ENCODE measurements at regions not wholly inside any gene's neighbourhood (a gene's known extent, or its start where the extent isn't known, plus 50 kb on each side); places are given as distances from the start of the nearest gene placed in this dataset.

GRCh38 chr3:40631341-40631995, 106.7 kb downstream of the ZNF621 start:
- no peak for TF ChIP-seq POLR2AphosphoS5 (IDR thresholded peaks at IDR 0.05)
- TF ChIP-seq POLR2A (IDR thresholded peaks at IDR 0.05; ENCODE audit: low read depth): no peak
- TF ChIP-seq EP300 (IDR thresholded peaks at IDR 0.05): no peak
- TF ChIP-seq CTCF (IDR thresholded peaks at IDR 0.05): no peak
- H3K27me3 ChIP-seq: no peaks in the 10 kb centered on the region

GRCh38 chr3:40637906-40638305, 113.1 kb downstream of the ZNF621 start:
- no peak overlapping the region for H3K27ac ChIP-seq (replicated peaks in 1 of 4)
- no peak overlapping the region for H3K4me3 ChIP-seq
- TF ChIP-seq POLR2A (IDR thresholded peaks at IDR 0.05; ENCODE audit: low read depth): no peak
- TF ChIP-seq POLR2AphosphoS5 (IDR thresholded peaks at IDR 0.05): no peak
- no peak for TF ChIP-seq EP300 (IDR thresholded peaks at IDR 0.05)
- no peak for TF ChIP-seq CTCF (IDR thresholded peaks at IDR 0.05)
- H3K36me3 ChIP-seq: no peaks in the 10 kb centered on the region
- no peaks in the 10 kb centered on the region for H3K4me1 ChIP-seq
- no peak for DNase-seq (ENCODE audit: extremely low spot score)
- WGBS: 82% methylated on average over 2 of the region's 2 CpGs
- peaks cover 0 to 17% (median 9%) of the 10 kb centered on the region in 4 donors for H3K9me3 ChIP-seq
- no peaks in the 10 kb centered on the region for H3K27me3 ChIP-seq
- intact Hi-C loops (cut with DNase I): no loop called here

More at GRCh38 chr3:40631341-40631995, 106.7 kb downstream of the ZNF621 start:
- DNase-seq (ENCODE audit: extremely low spot score): no peak
- no peak overlapping the region for H3K4me3 ChIP-seq
- peaks cover 0 to 24% (median 11%) of the 10 kb centered on the region in 4 donors for H3K9me3 ChIP-seq
- WGBS: 82% methylated on average over 5 of the region's 5 CpGs
- no peaks in the 10 kb centered on the region for H3K4me1 ChIP-seq
- H3K27ac ChIP-seq (replicated peaks in 1 of 4): no peak overlapping the region
- intact Hi-C loops (cut with DNase I): no loop called here
- H3K36me3 ChIP-seq: no peaks in the 10 kb centered on the region

GRCh38 chr3:40639006-40639405, 114.2 kb downstream of the ZNF621 start:
- no peaks in the 10 kb centered on the region for H3K4me1 ChIP-seq
- H3K27me3 ChIP-seq: no peaks in the 10 kb centered on the region
- 100% methylated on average over 1 of the region's 1 CpG for WGBS
- H3K36me3 ChIP-seq: no peaks in the 10 kb centered on the region
- H3K27ac ChIP-seq (replicated peaks in 1 of 4): no peak overlapping the region
- no peak for DNase-seq (ENCODE audit: extremely low spot score)
- H3K9me3 ChIP-seq: peaks cover 0 to 7% (median 6%) of the 10 kb centered on the region in 4 donors
- H3K4me3 ChIP-seq: no peak overlapping the region
- TF ChIP-seq POLR2A (IDR thresholded peaks at IDR 0.05; ENCODE audit: low read depth) (no peak), EP300 (IDR thresholded peaks at IDR 0.05) (no peak), POLR2AphosphoS5 (IDR thresholded peaks at IDR 0.05) (no peak), CTCF (IDR thresholded peaks at IDR 0.05) (no peak)
- intact Hi-C loops (cut with DNase I): no loop called here

GRCh38 chr3:40642812-40643211, 118.1 kb downstream of the ZNF621 start:
- H3K27ac ChIP-seq (replicated peaks in 1 of 4): no peak overlapping the region
- H3K36me3 ChIP-seq: no peaks in the 10 kb centered on the region
- intact Hi-C loops (cut with DNase I): no loop called here
- H3K4me3 ChIP-seq: no peak overlapping the region
- no peaks in the 10 kb centered on the region for H3K27me3 ChIP-seq
- no peaks in the 10 kb centered on the region for H3K9me3 ChIP-seq
- 88% methylated on average over 5 of the region's 5 CpGs for WGBS
- DNase-seq (ENCODE audit: extremely low spot score): no peak
- no peak for TF ChIP-seq CTCF (IDR thresholded peaks at IDR 0.05)
- no peak for TF ChIP-seq POLR2AphosphoS5 (IDR thresholded peaks at IDR 0.05)
- TF ChIP-seq EP300 (IDR thresholded peaks at IDR 0.05): no peak
- no peaks in the 10 kb centered on the region for H3K4me1 ChIP-seq

- Histone ChIP-seq H3K4me3 (no peak overlapping the region), H3K36me3 (no peaks in the 10 kb centered on the region), H3K4me1 (no peaks in the 10 kb centered on the region), H3K9me3 (no peaks in the 10 kb centered on the region), H3K27me3 (no peaks in the 10 kb centered on the region), H3K27ac (replicated peaks in 1 of 4) (no peak overlapping the region)
- TF ChIP-seq EP300 (IDR thresholded peaks at IDR 0.05): no peak
- TF ChIP-seq CTCF (IDR thresholded peaks at IDR 0.05): no peak
- no peak for TF ChIP-seq POLR2A (IDR thresholded peaks at IDR 0.05; ENCODE audit: low read depth)
- no peak for TF ChIP-seq POLR2AphosphoS5 (IDR thresholded peaks at IDR 0.05)
- peak; percentile 87 for DNase-seq (ENCODE audit: extremely low spot score)
- intact Hi-C loops (cut with DNase I): no loop called here
- 60% methylated on average over 3 of the region's 3 CpGs for WGBS
These were observed 121.1 kb downstream of the ZNF621 start for GRCh38 chr3:40645883-40646282.
